NCI-H2196 treated with DMSO at 0.1 percent for 48 hours (cell line): ENCODE measurements at regions not wholly inside any gene's neighbourhood (a gene's known extent, or its start where the extent isn't known, plus 50 kb on each side); places are given as distances from the start of the nearest gene placed in this dataset.

Experiments
- DNase-seq: peaks from one replicate; lab custom pipeline; 2025; ENCODE audit not compliant: unreplicated experiment; lab: John Stamatoyannopoulos, UW

DNA sequence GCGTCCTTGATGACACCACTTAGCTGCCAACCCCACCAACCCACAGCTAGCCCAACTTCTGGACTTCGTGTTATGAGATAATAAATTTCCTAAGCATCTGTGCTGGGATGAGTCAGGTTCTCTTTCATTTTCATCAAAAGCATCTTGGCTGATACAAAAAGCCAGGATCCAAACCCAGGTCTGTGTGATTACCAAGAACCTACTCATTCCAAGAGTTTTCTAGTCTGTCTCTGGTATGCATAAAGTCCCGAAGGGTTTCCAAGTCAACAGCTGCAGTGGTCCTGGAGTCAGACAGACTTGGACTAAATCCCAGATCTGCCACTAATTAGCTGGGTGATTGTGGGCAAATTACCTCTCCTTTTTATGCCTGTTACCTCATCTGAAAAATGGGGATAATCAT, 55.5 kb upstream of the SERP2 start:
- no peak for DNase-seq

- no peak for DNase-seq
These were observed 53.0 kb upstream of the SERP2 start for GRCh38 chr13:44320611-44321010.

DNA sequence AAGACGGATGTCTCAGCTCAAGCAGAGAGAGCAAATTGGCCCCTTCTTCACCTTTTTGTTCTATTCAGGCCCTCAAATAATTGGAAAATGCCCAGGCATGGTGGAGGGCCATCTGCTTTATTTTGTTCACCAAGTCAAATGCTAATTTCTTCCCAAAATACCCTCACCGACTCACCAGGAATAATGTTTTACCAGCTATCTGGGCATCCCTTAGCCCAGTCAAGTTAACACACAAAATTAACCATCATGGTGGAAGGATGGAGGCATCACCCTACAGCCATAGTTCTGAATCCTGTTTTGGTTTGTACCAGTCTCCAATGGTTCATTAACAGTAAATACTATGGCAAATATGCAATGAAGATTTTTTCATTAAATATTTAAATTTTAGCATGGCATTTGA, 51.7 kb upstream of the SERP2 start:
- no peak for DNase-seq

DNA sequence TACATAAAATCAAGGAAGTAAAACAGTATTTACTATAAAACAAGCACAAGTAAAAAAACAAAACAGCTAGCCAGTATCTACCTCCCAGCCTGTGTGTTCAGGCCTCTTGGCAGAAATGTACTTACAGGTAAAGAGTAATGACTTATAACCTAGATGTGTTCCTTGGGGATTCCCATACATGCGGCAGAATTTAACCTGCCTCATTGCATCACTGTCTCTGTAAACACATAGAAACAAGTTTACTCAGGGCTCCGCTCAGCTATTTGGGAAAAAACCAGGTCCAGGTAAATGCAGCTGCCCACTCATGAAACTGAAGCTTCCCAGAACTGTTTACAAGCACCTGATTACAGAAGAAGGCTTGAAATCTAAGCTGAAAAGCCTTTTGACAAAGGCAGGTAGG, 50.7 kb upstream of the SERP2 start:
- no peak for DNase-seq

DNA sequence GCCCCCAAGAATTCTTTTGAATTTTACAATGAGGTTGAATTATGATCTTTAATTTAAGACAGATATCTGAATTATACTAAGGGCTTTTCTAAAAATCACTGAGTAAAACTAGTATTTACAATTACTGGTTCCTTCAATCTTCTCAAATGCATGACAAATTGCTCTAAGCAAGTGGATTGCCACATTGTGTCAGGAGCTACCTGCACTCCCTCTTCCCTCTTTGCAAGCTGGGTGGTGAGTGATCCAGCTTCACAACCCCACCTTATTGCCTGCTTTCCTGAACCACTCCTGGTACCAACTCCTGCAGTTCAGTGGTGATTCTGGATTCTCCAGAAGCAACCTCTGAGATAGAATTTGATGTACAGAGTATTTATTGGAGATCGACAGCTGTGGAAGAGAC, 49.9 kb upstream of the SERP2 start:
- DNase-seq, result no peak
